H9 (cell line): ENCODE measurements at regions not wholly inside any gene's neighbourhood (a gene's known extent, or its start where the extent isn't known, plus 50 kb on each side); places are given as distances from the start of the nearest gene placed in this dataset.
A peak's percentile ranks its signal among the peaks of the same experiment; 100 is the strongest.

ENCODE experiments used
- DNase-seq: peaks from one replicate; pipeline ENCODE4 v3.0.0-alpha.2; 2017
- H2AFZ ChIP-seq: one replicate; pipeline ENCODE4 v1.6.1; 2013; ENCODE audit warnings: mild to moderate bottlenecking, low read length, control low read depth, moderate library complexity
- H2AK5ac ChIP-seq: 2 replicates; pipeline ENCODE4 v1.6.1; 2013; ENCODE audit warnings: low read length, control low read depth, mixed read lengths; ENCODE audit not compliant: insufficient read length
- H2BK120ac ChIP-seq: one replicate; pipeline ENCODE4 v1.6.1; 2013; ENCODE audit warnings: low read depth, mild to moderate bottlenecking, low read length, control low read depth, inconsistent platforms; ENCODE audit not compliant: poor library complexity, severe bottlenecking
- H2BK12ac ChIP-seq: 2 replicates; pipeline ENCODE4 v1.6.1; 2013; ENCODE audit warnings: low read length, control low read depth, mixed read lengths, low read depth; ENCODE audit not compliant: insufficient read length
- H2BK15ac ChIP-seq: 2 replicates; pipeline ENCODE4 v1.6.1; 2013; ENCODE audit warnings: low read depth, low read length, control low read depth
- H2BK20ac ChIP-seq: one replicate; pipeline ENCODE4 v1.6.1; 2013; ENCODE audit warnings: low read depth, mild to moderate bottlenecking, low read length, control low read depth, inconsistent platforms; ENCODE audit not compliant: poor library complexity, severe bottlenecking
- H2BK5ac ChIP-seq: 2 replicates; pipeline ENCODE4 v1.6.1; 2013; ENCODE audit warnings: low read length, control low read depth, mixed read lengths; ENCODE audit not compliant: insufficient read length
- H3K14ac ChIP-seq: 2 replicates; pipeline ENCODE4 v1.6.1; 2013; ENCODE audit warnings: low read length, control low read depth; ENCODE audit not compliant: insufficient read depth
- H3K18ac ChIP-seq: 2 replicates; pipeline ENCODE4 v1.6.1; 2013; ENCODE audit warnings: low read depth, mild to moderate bottlenecking, mixed read lengths, low read length, control low read depth; ENCODE audit not compliant: insufficient read length
- H3K23ac ChIP-seq: 2 replicates; pipeline ENCODE4 v1.6.1; 2013; ENCODE audit warnings: low read length, control low read depth, mixed read lengths, low read depth; ENCODE audit not compliant: insufficient read length
- H3K23me2 ChIP-seq: 2 replicates; pipeline ENCODE4 v1.6.1; 2013; ENCODE audit warnings: low read depth, mild to moderate bottlenecking, mixed read lengths, low read length, control low read depth; ENCODE audit not compliant: insufficient read length, poor library complexity, severe bottlenecking
- H3K27ac ChIP-seq: 2 replicates; pipeline ENCODE4 v1.5.1; 2013; ENCODE audit warnings: low read length, control low read depth, mixed read lengths, low read depth; ENCODE audit not compliant: insufficient read length
- H3K27me3 ChIP-seq: 2 replicates; pipeline ENCODE4 v1.6.1; 2013; ENCODE audit warnings: low read length, control low read depth, inconsistent platforms; ENCODE audit not compliant: insufficient read depth
- H3K4ac ChIP-seq: 2 replicates; pipeline ENCODE4 v1.6.1; 2013; ENCODE audit warnings: low read depth, mild to moderate bottlenecking, control low read depth, inconsistent platforms, low read length, moderate library complexity
- H3K4me1 ChIP-seq: 2 replicates; pipeline ENCODE4 v1.6.1; 2013; ENCODE audit warnings: low read length, control low read depth, inconsistent platforms; ENCODE audit not compliant: insufficient read depth
- H3K4me2 ChIP-seq: 2 replicates; pipeline ENCODE4 v1.6.1; 2013; ENCODE audit warnings: low read length, control low read depth, mixed read lengths; ENCODE audit not compliant: insufficient read length, insufficient read depth
- H3K56ac ChIP-seq: 2 replicates; pipeline ENCODE4 v1.6.1; 2013; ENCODE audit warnings: low read depth, mild to moderate bottlenecking, mixed read lengths, low read length, control low read depth; ENCODE audit not compliant: insufficient read length
- H3K79me1 ChIP-seq: 2 replicates; pipeline ENCODE4 v1.6.1; 2013; ENCODE audit warnings: low read depth, mild to moderate bottlenecking, moderate library complexity, low read length, control low read depth, inconsistent platforms; ENCODE audit not compliant: insufficient read depth, poor library complexity, severe bottlenecking
- H3K79me2 ChIP-seq: 2 replicates; pipeline ENCODE4 v1.6.1; 2013; ENCODE audit warnings: low read length, control low read depth, inconsistent platforms; ENCODE audit not compliant: insufficient read depth
- H3K9ac ChIP-seq: 2 replicates; pipeline ENCODE4 v1.6.1; 2013; ENCODE audit warnings: low read length, control low read depth, mixed read lengths; ENCODE audit not compliant: insufficient read length; ENCODE audit errors: extremely low read depth
- H3K9me3 ChIP-seq: one replicate; pipeline ENCODE4 v1.6.1; 2013; ENCODE audit warnings: low read depth, low read length, inconsistent platforms; ENCODE audit not compliant: control insufficient read depth
- H3T11ph ChIP-seq: one replicate; pipeline ENCODE4 v1.6.1; 2013; ENCODE audit warnings: mild to moderate bottlenecking, low read length, control low read depth, inconsistent platforms
- H4K20me1 ChIP-seq: one replicate; pipeline ENCODE4 v1.6.1; 2013; ENCODE audit not compliant: control insufficient read depth, insufficient read length, insufficient read depth
- H4K5ac ChIP-seq: 2 replicates; pipeline ENCODE4 v1.6.1; 2013; ENCODE audit warnings: low read depth, mild to moderate bottlenecking, mixed read lengths, low read length, control low read depth; ENCODE audit not compliant: insufficient read length
- H4K8ac ChIP-seq: replicated peaks from 2 replicates; pipeline ENCODE4 v1.6.1; 2013; ENCODE audit warnings: low read length, control low read depth, mixed read lengths, low read depth; ENCODE audit not compliant: insufficient read length
- H4K91ac ChIP-seq: 2 replicates; pipeline ENCODE4 v1.6.1; 2013; ENCODE audit warnings: low read depth, mild to moderate bottlenecking, moderate library complexity, mixed read lengths, low read length, control low read depth; ENCODE audit not compliant: insufficient read length
- H3K27ac Mint-ChIP-seq, 3 experiments: 2 replicates in 2 of 3; 3 replicates in 1 of 3; pipeline ENCODE4 v1.8.0; 2020 to 2021; ENCODE audit warnings: mixed read lengths in 3 of 3, mild to moderate bottlenecking in 1 of 3, moderate library complexity in 1 of 3
- H3K27me3 Mint-ChIP-seq: 2 replicates; pipeline ENCODE4 v1.8.0; 2021; ENCODE audit warnings: low read depth, mild to moderate bottlenecking, moderate library complexity, mixed read lengths
- H3K36me3 Mint-ChIP-seq, 3 experiments: 2 replicates in 2 of 3; 3 replicates in 1 of 3; pipeline ENCODE4 v1.8.0; 2020 to 2021; ENCODE audit warnings: low read depth in 3 of 3, mixed read lengths in 3 of 3; ENCODE audit not compliant: insufficient read depth in 1 of 3
- H3K4me1 Mint-ChIP-seq, 2 experiments: 2 replicates each; pipeline ENCODE4 v1.8.0; 2020; ENCODE audit warnings: mixed read lengths in 2 of 2
- H3K4me3 Mint-ChIP-seq, 2 experiments: 2 replicates in 1 of 2; 3 replicates in 1 of 2; pipeline ENCODE4 v1.8.0; 2020 to 2021; ENCODE audit warnings: mild to moderate bottlenecking in 2 of 2, mixed read lengths in 2 of 2, moderate library complexity in 1 of 2
- H3K9me3 Mint-ChIP-seq, 2 experiments: 2 replicates in 1 of 2; 3 replicates in 1 of 2; pipeline ENCODE4 v1.8.0; 2020; ENCODE audit warnings: mild to moderate bottlenecking in 2 of 2, mixed read lengths in 2 of 2, moderate library complexity in 1 of 2
- CTCF ChIP-seq: fragments of 200-600 bp; sonication (generic); conservative IDR thresholded peaks from 3 replicates; pipeline ENCODE4 v1.8.0; 2021; ENCODE audit warnings: antibody characterized with exemption, mild to moderate bottlenecking
- WGBS: extraction: QIAGEN DNeasy Blood & Tissue Kit; methylation state at CpG from one replicate; pipeline ENCODE4 v1.1.7; 2013; ENCODE audit warnings: missing lambda C conversion rate, low lambda C conversion rate, mixed read lengths; ENCODE audit not compliant: insufficient read length; ENCODE audit errors: extremely low coverage; 5-methylcytosine and 5-hydroxymethylcytosine counted together

- Histone ChIP-seq H3K79me2 (no peaks in the 10 kb centered on the region), H4K20me1 (no peaks in the 10 kb centered on the region), H3K56ac (no peak overlapping the region), H2BK20ac (no peak overlapping the region), H3K4me1 (no peaks in the 10 kb centered on the region), H3K27ac (no peak overlapping the region), H3K9me3 (no peaks in the 10 kb centered on the region), H4K8ac (no peak overlapping the region), H2BK120ac (no peak overlapping the region), H2AK5ac (no peak overlapping the region), H2BK5ac (no peak overlapping the region), H3K18ac (no peak overlapping the region), H3K14ac (no peak overlapping the region; the same call in 1 of the 2 replicates), H4K91ac (no peak overlapping the region), H3K79me1 (no peaks in the 10 kb centered on the region), H3K9ac (no peak overlapping the region), H4K5ac (no peak overlapping the region), H3K27me3 (no peaks in the 10 kb centered on the region), H2AFZ (no peak overlapping the region), H3T11ph (no peak overlapping the region), H3K4ac (no peak overlapping the region), H2BK12ac (no peak overlapping the region), H3K23me2 (no peaks in the 10 kb centered on the region), H3K4me2 (no peak overlapping the region), H3K23ac (no peak overlapping the region), H2BK15ac (no peak overlapping the region)
- no peak overlapping the region for H3K4me3 Mint-ChIP-seq
- no peaks in the 10 kb centered on the region for H3K4me1 Mint-ChIP-seq
- no peak for TF ChIP-seq CTCF
- H3K9me3 Mint-ChIP-seq: no peaks in the 10 kb centered on the region; a peak in 2 of 5 replicates
- peaks cover 23% of the 10 kb centered on the region for H3K27me3 Mint-ChIP-seq
- no peaks in the 10 kb centered on the region; a peak in 1 of 7 replicates for H3K36me3 Mint-ChIP-seq
- no CpG with 5 or more reads among the region's 14 CpGs for WGBS
- H3K27ac Mint-ChIP-seq: peak overlapping the region in 1 of 3 experiments; percentile 33; a peak in 1 of 7 replicates
- no peak for DNase-seq
These were observed 174.8 kb downstream of the CDH26 start for GRCh38 chr20:60132827-60133670.
